GM12873 (cell line): ENCODE measurements at regions not wholly inside any gene's neighbourhood (a gene's known extent, or its start where the extent isn't known, plus 50 kb on each side); places are given as distances from the start of the nearest gene placed in this dataset.

Source experiments
- TF ChIP-seq, protein P1 (sequence below): IDR thresholded peaks from 2 replicates; pipeline ENCODE4 v1.5.1; 2012; ENCODE audit warnings: low read depth, mild to moderate bottlenecking, moderate library complexity, low read length, control low read depth; ENCODE audit not compliant: insufficient read depth; ENCODE audit errors: missing control alignments

DNA sequence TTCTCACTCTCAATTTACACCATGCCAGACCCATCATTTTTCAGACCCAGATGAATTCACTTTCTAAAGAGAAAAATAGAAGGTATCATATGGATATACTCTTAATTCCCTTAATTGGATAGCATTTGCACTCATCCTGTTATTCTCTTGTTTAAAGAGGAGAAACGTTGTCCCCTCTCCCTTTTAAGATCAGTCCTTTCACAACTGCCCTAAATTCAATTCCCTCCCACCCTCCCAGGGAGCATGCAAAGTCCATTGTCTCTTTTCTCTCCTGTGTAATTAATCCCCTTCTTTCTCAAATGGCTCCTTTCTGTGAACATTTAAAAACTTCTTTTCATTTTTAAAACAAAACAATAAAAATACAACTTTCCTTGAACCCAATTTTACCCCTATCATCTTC, 124.7 kb upstream of the TLL1 start:
- TF ChIP-seq, protein P1, sequence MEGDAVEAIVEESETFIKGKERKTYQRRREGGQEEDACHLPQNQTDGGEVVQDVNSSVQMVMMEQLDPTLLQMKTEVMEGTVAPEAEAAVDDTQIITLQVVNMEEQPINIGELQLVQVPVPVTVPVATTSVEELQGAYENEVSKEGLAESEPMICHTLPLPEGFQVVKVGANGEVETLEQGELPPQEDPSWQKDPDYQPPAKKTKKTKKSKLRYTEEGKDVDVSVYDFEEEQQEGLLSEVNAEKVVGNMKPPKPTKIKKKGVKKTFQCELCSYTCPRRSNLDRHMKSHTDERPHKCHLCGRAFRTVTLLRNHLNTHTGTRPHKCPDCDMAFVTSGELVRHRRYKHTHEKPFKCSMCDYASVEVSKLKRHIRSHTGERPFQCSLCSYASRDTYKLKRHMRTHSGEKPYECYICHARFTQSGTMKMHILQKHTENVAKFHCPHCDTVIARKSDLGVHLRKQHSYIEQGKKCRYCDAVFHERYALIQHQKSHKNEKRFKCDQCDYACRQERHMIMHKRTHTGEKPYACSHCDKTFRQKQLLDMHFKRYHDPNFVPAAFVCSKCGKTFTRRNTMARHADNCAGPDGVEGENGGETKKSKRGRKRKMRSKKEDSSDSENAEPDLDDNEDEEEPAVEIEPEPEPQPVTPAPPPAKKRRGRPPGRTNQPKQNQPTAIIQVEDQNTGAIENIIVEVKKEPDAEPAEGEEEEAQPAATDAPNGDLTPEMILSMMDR: no peak

DNA sequence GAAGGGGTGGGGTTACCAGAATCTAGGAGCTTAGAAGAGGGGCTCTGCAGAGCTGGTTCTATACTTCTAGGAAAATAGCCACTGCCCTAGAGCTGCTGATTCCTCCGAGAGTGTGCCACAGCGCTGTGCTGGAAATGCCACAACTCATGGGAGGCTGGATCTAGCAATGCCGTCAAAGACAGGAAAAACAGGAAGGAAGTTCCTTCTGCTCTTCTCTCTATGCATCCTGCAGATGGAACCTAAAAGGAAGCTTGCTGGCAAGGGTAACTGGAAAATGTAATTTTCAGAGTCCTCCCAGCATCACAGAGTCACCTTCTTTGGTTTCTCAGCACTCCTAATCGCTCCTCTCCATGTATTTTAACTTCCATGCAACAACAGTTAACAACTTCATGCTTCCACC, 121.2 kb upstream of the TLL1 start:
- TF ChIP-seq, protein P1: no peak

DNA sequence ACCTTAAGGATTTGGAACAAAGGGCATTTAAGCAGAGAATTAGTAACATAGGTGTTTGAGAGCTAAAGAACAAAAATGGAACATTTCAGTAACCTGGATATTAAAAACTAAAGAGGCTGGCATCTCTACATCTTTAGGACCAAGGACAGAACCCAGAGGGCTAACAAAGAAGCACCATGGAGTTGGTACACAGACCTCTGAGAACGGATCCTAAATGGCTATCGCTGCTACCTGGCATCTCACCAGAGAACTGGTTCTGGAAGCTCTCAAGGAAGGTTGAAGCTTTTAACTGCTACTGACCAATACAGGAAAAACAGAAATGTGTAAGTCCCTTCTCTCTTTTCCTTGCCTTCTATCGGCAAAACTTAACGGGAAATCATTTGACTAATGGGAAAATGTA, 118.4 kb upstream of the TLL1 start:
- TF ChIP-seq, protein P1: no peak

DNA sequence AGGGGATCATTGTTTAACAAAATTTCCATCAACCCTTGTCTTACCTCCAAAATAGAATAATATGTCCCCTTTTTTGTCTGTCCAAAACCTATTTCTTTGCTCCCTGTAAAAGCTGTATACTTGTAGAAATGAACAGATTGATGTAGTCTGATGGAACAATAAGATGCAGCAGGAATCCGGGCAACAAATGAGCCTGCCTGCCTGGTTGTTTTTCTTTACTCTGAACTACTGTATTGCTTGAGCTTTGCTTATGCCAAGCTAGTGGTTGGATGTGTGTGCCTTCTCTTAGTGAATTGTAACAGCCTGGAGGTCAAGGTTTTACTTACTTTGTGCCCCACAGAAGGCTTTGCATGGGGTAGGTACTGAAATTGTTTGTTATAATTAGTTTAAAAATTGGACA, 116.2 kb upstream of the TLL1 start:
- TF ChIP-seq, protein P1: no peak

DNA sequence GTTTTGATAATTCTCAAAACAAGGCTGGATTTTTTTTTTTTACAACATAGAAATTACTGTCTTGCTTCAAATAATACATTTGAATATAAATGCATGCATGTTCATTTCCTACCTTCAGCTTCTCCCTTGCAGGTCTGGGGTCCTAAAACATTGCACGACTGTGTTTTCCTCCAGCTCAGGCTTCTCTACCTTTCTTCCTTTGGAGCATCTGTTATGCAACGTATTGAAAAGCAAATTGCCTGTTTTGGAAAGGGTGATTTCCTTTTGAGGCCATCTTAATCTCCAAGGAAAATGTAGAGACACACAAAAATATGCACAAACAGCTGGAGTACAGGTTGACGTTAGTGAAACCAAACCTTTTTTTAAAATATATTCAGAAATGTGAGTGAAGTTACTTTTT, 115.6 kb upstream of the TLL1 start:
- TF ChIP-seq, protein P1: no peak

DNA sequence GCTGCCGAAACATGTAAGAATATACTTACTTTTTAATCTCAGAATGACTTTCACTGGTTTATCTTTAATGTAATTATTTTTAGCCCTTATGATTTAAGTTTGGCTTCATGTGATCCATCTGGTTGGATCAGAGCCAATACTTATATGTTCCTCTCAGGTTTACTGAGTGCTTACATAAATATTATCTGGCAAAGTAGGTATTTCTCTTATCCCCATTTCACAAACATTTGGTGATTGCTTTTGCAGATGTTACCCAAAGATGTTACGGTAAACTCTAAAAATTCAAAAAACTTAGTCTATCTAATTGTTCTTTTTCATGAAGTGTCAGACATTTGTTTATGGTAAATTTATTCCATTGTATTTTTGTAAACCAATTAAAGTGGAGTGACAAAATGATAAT, 115.0 kb upstream of the TLL1 start:
- TF ChIP-seq, protein P1: no peak

DNA sequence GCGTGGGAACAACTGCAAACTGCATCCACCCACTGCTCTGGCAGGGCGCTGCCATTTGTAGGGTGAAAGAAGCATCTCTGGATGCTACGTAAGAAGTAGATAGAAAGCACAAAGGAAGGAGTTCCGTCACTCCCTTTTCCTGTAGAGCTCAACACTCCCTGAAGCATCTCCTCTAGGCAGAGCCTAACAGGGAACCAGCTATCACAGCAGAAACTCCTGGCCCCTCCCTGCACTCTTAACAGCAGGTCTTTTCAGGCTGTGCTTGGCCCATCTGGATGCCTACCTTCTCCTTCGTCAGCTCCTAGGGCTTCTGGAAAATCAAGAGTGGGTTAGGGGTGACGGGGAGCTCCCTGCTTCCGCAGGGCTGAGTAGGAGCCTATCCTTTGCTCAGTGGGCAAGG, 112.9 kb upstream of the TLL1 start:
- TF ChIP-seq, protein P1: no peak
